Natural killer cell (primary cell): ENCODE measurements at regions not wholly inside any gene's neighbourhood (a gene's known extent, or its start where the extent isn't known, plus 50 kb on each side); places are given as distances from the start of the nearest gene placed in this dataset.
"Not testable (repeated sequence)": the region's sequence is repeated elsewhere in the genome, so short reads cannot be mapped to it uniquely, and the experiment has no call there.

ENCODE experiments used
- ATAC-seq, 3 donors: fragments of 150-1000 bp in 2 of 3; fragments of 200-7000 bp in 1 of 3; cut with Tn5 transposase; 1 replicate in 1 of 3; 2 replicates in 2 of 3; pipeline ENCODE4 v1.10.0; 2021; ENCODE audit warnings: mild to moderate bottlenecking in 2 of 3, moderate library complexity in 2 of 3
- DNase-seq, 2 donors: peaks; one replicate each; pipeline versions ENCODE4 v3.0.0 to v3.0.0-alpha.2; 2013 to 2021; ENCODE audit warnings: mixed read lengths in 1 of 2
- H3K27ac ChIP-seq: one replicate; pipeline ENCODE4 v1.5.1; 2013; ENCODE audit warnings: mild to moderate bottlenecking, low read length
- H3K27me3 ChIP-seq: one replicate; pipeline ENCODE4 v1.6.1; 2013; ENCODE audit warnings: low read length; ENCODE audit not compliant: control insufficient read depth, insufficient read depth
- H3K36me3 ChIP-seq: one replicate; pipeline ENCODE4 v1.6.1; 2013; ENCODE audit warnings: low read length; ENCODE audit not compliant: control insufficient read depth, insufficient read depth
- H3K4me1 ChIP-seq: one replicate; pipeline ENCODE4 v1.6.1; 2013; ENCODE audit warnings: low read length; ENCODE audit not compliant: control insufficient read depth, insufficient read depth
- H3K4me3 ChIP-seq: one replicate; pipeline ENCODE4 v1.5.1; 2013; ENCODE audit warnings: low read length
- H3K9me3 ChIP-seq: one replicate; pipeline ENCODE4 v1.6.1; 2013; ENCODE audit warnings: low read length; ENCODE audit not compliant: control insufficient read depth, insufficient read depth
- H3K27ac Mint-ChIP-seq, 2 donors: one replicate each; pipeline ENCODE4 v1.8.0; 2022; ENCODE audit warnings: mild to moderate bottlenecking in 2 of 2, mixed read lengths in 2 of 2, moderate library complexity in 1 of 2
- H3K27me3 Mint-ChIP-seq, 2 donors: one replicate each; pipeline ENCODE4 v1.8.0; 2022; ENCODE audit warnings: low read depth in 2 of 2, mixed read lengths in 2 of 2
- H3K36me3 Mint-ChIP-seq: one replicate; pipeline ENCODE4 v1.8.0; 2022; ENCODE audit warnings: mixed read lengths
- H3K4me1 Mint-ChIP-seq, 2 donors: one replicate each; pipeline ENCODE4 v1.8.0; 2022; ENCODE audit warnings: mixed read lengths in 2 of 2
- H3K4me3 Mint-ChIP-seq: one replicate; pipeline ENCODE4 v1.8.0; 2022; ENCODE audit warnings: mild to moderate bottlenecking, moderate library complexity, mixed read lengths
- H3K9me3 Mint-ChIP-seq, 2 donors: one replicate each; pipeline ENCODE4 v1.8.0; 2022; ENCODE audit warnings: mixed read lengths in 2 of 2
- WGBS: methylation state at CpG from one replicate; pipeline ENCODE4 v1.1.7; 2013; ENCODE audit warnings: missing lambda C conversion rate; ENCODE audit not compliant: insufficient coverage; 5-methylcytosine and 5-hydroxymethylcytosine counted together
- intact Hi-C: fragments of 100-400 bp; cut with micrococcal nuclease; formaldehyde crosslinking; loops from one replicate; pipeline ENCODE4 v1.14.2; 2022
- TF ChIP-seq, protein P1 (sequence below): fragments of 200-600 bp; IDR thresholded peaks from one replicate; pipeline ENCODE4 v1.8.0; 2022; ENCODE audit warnings: antibody characterized with exemption

DNA sequence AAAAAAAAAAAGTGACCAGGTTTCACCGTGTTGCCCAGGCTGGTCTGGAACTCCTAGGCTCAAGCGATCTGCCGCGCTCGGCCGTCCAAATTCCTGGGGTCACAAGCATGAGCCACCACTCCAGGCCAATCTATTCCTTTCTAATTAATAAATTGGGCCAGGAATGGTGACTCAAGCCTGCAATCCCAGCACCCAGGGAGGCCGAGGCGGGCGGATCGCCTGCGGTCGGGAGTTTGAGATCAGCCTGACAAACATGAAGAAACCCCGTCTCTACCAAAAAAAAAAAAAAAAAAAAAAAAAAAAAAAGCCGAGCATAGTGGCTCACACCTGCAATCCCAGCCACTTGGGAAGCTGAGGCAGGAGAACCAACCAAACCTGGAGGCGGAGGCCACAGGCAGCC is 100.0 kb upstream of the FAN1 start:
- H3K4me1 Mint-ChIP-seq, H3K27ac Mint-ChIP-seq, intact Hi-C loops, DNase-seq, H3K36me3 Mint-ChIP-seq, H3K4me1 ChIP-seq, H3K4me3 Mint-ChIP-seq, H3K4me3 ChIP-seq, H3K27ac ChIP-seq, ATAC-seq, H3K9me3 Mint-ChIP-seq, H3K27me3 ChIP-seq, H3K36me3 ChIP-seq, H3K9me3 ChIP-seq: not testable (repeated sequence)
- 96% methylated on average over 11 of the region's 15 CpGs for WGBS
- peaks cover 2 to 18% of the 10 kb centered on the region in 2 donors for H3K27me3 Mint-ChIP-seq

DNA sequence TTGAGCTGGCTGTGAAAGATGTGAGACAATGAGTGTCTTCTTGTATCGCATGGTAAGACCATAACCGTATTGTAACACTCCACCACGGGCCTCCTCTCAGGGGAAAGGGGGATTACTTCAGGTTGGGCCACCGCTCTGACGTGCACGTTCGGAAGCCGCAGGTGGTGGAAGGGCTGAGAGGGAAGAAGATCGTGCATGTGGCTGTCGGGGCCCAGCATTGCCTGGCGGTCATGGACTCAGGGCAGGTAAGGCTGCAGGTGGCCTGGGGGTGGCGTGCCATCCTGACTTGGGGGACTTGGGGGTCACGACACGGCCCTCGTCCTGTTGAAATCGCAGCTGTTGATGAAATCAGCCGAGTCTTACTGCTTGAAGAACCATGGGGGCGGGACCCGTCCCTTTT is 87.3 kb upstream of the FAN1 start:
- Mint-ChIP-seq H3K27ac (no peak overlapping the region), H3K36me3 (no peaks in the 10 kb centered on the region), H3K4me1 (peaks cover 0 to 6% of the 10 kb centered on the region in 2 donors), H3K27me3 (peaks cover 3 to 5% of the 10 kb centered on the region in 2 donors), H3K9me3 (no peaks in the 10 kb centered on the region), H3K4me3 (no peak overlapping the region)
- no peaks in the 10 kb centered on the region for H3K27me3 ChIP-seq
- no peak for ATAC-seq
- H3K4me3 ChIP-seq = no peak overlapping the region
- H3K9me3 ChIP-seq = no peaks in the 10 kb centered on the region
- no peaks in the 10 kb centered on the region for H3K4me1 ChIP-seq
- H3K27ac ChIP-seq = no peak overlapping the region
- H3K36me3 ChIP-seq = no peaks in the 10 kb centered on the region
- DNase-seq = no peak
- TF ChIP-seq, protein P1, sequence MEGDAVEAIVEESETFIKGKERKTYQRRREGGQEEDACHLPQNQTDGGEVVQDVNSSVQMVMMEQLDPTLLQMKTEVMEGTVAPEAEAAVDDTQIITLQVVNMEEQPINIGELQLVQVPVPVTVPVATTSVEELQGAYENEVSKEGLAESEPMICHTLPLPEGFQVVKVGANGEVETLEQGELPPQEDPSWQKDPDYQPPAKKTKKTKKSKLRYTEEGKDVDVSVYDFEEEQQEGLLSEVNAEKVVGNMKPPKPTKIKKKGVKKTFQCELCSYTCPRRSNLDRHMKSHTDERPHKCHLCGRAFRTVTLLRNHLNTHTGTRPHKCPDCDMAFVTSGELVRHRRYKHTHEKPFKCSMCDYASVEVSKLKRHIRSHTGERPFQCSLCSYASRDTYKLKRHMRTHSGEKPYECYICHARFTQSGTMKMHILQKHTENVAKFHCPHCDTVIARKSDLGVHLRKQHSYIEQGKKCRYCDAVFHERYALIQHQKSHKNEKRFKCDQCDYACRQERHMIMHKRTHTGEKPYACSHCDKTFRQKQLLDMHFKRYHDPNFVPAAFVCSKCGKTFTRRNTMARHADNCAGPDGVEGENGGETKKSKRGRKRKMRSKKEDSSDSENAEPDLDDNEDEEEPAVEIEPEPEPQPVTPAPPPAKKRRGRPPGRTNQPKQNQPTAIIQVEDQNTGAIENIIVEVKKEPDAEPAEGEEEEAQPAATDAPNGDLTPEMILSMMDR = no peak
- WGBS = 88% methylated on average over 19 of the region's 19 CpGs
- intact Hi-C loops = no loop called here

DNA sequence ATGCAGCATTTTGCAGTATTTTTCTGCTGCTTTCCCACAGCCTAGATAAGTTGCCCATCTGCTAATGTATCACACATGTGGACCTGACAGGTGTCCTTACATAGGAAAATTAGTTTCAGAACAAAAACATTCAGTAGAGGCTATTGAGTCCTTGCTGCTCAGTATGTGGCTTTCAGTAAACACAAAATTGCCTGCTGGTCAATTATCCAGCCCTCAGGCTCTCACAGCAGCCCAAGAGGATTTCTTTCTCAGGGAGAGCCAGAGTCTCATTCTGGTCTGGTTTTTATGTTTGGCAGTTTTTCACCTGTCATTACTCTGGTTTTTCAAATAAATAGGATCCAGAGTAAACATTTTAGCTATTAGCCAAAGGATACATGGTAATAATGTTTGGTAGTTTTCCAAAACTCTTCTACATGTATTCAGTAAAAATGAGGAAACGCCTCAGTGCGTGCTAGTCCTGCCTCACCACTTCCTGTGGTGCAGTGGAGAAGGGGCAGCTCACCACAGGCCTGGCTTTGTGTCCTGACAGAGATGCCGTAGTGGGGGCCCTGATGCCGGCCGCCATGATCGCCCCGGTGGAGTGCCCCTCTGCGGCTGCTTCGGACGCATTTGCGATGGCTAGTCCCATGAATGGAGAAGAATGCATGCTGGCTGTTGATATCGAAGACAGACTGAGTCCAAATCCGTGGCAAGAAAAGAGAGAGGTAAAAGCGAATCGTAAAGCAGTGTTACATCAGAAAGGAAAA is 80.5 kb upstream of the FAN1 start:
- H3K36me3 ChIP-seq, H3K9me3 Mint-ChIP-seq, DNase-seq, H3K4me1 ChIP-seq, H3K36me3 Mint-ChIP-seq, intact Hi-C loops, H3K27me3 ChIP-seq, H3K4me1 Mint-ChIP-seq, H3K9me3 ChIP-seq: not testable (repeated sequence)
- peaks cover 7 to 11% of the 10 kb centered on the region in 2 donors for H3K27me3 Mint-ChIP-seq
- H3K4me3 Mint-ChIP-seq = peak overlapping the region; percentile 99
- H3K27ac ChIP-seq = peak overlapping the region; percentile 37
- peak overlapping the region in 1 of 2 donors; percentile 93 for H3K27ac Mint-ChIP-seq
- peak overlapping the region; percentile 54 for H3K4me3 ChIP-seq
- peak in 2 of 3 donors; percentile 87 to 95 for ATAC-seq
- WGBS = 52% methylated on average over 15 of the region's 15 CpGs

DNA sequence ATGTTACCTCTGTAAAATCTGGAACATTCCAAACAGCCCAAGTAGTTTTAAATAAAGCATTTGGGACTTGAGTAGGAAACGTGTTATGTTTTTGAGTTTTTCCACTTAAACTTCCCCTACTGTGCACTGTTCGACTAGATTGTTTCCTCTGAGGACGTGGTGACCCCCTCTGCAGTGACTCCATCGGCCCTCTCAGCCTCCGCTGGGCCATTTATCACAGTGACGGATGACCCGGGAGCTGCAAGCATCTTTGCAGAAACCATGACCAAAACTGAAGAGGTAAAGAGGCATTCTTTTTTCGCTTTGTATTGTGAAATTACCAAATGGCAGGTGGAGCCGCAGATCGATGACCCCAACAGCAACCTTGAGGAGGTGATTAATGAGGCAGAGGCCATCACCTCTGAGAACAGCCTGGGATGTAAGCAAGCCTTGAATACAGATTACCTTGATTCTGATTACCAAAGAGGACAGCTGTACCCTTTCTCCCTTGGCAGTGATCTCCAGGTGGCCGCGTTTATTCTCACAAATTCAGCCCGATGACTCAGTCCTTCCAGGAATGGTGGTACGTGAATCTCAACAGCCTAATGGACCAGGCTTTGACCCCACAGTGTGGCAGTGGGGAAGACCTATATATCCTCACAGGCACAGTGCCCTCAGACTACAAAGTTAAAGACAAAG is 79.1 kb upstream of the FAN1 start:
- H3K4me3 Mint-ChIP-seq = peak overlapping the region; percentile 50
- DNase-seq (no peak), ATAC-seq (no peak)

More for the DNA sequence above, 79.1 kb upstream of the FAN1 start:
- Mint-ChIP-seq H3K9me3 (no peaks in the 10 kb centered on the region), H3K27ac (no peak overlapping the region), H3K27me3 (peaks cover 7 to 11% of the 10 kb centered on the region in 2 donors), H3K36me3 (no peaks in the 10 kb centered on the region), H3K4me1 (peaks cover 0 to 6% of the 10 kb centered on the region in 2 donors)
- Histone ChIP-seq H3K4me3 (no peak overlapping the region), H3K9me3 (no peaks in the 10 kb centered on the region), H3K27ac (no peak overlapping the region), H3K4me1 (no peaks in the 10 kb centered on the region), H3K27me3 (no peaks in the 10 kb centered on the region), H3K36me3 (no peaks in the 10 kb centered on the region)
- WGBS = 84% methylated on average over 14 of the region's 14 CpGs
- intact Hi-C loops = no loop called here
- TF ChIP-seq, protein P1 = no peak
